ENCODE measurements at regions not wholly inside any gene's neighbourhood (a gene's known extent, or its start where the extent isn't known, plus 50 kb on each side); places are given as distances from the start of the nearest gene placed in this dataset.

- no peak for DNase-seq
Observed at GRCh38 chr12:127205781-127206555, 1061.0 kb upstream of the TMEM132C start.

- DNase-seq = no peak
Observed at GRCh38 chr12:127209318-127209717, 1057.7 kb upstream of the TMEM132C start.

- no peak for DNase-seq
Observed at GRCh38 chr12:127214186-127214585, 1052.8 kb upstream of the TMEM132C start.

GRCh38 chr12:127223011-127223410 is 1044.0 kb upstream of the TMEM132C start:
- no peak for DNase-seq

GRCh38 chr12:127223731-127224130 is 1043.2 kb upstream of the TMEM132C start:
- DNase-seq = no peak

GRCh38 chr12:127230843-127231260 is 1036.1 kb upstream of the TMEM132C start:
- DNase-seq = peak; percentile 34 to 84 (median 66)

GRCh38 chr12:127231371-127231770 is 1035.6 kb upstream of the TMEM132C start:
- peak in 3 of 4 experiments; percentile 4 to 53 (median 30) for DNase-seq

- DNase-seq = no peak
Observed at GRCh38 chr12:127233016-127233415, 1034.0 kb upstream of the TMEM132C start.

- no peak for DNase-seq
Observed at GRCh38 chr12:127235761-127236160, 1031.2 kb upstream of the TMEM132C start.

- DNase-seq = no peak
Observed at GRCh38 chr12:127236491-127236890, 1030.5 kb upstream of the TMEM132C start.

GRCh38 chr12:127237151-127237550 is 1029.8 kb upstream of the TMEM132C start:
- DNase-seq = peak; percentile 36 to 83 (median 62)

GRCh38 chr12:127238107-127238506 is 1028.9 kb upstream of the TMEM132C start:
- DNase-seq = peak; percentile 30 to 89 (median 70)

- no peak for DNase-seq
Observed at GRCh38 chr12:127239781-127240180, 1027.2 kb upstream of the TMEM132C start.

- DNase-seq = no peak
Observed at GRCh38 chr12:127240249-127240929, 1026.6 kb upstream of the TMEM132C start.

- no peak for DNase-seq
Observed at GRCh38 chr12:127241072-127241817, 1025.7 kb upstream of the TMEM132C start.

- DNase-seq = no peak
Observed at GRCh38 chr12:127245009-127245408, 1022.0 kb upstream of the TMEM132C start.

GRCh38 chr12:127245437-127245836 is 1021.5 kb upstream of the TMEM132C start:
- no peak for DNase-seq

GRCh38 chr12:127247937-127248336 is 1019.0 kb upstream of the TMEM132C start:
- no peak for DNase-seq

- DNase-seq = no peak
Observed at GRCh38 chr12:127249428-127249827, 1017.5 kb upstream of the TMEM132C start.

GRCh38 chr12:127253797-127254327 is 1013.1 kb upstream of the TMEM132C start:
- no peak for DNase-seq

GRCh38 chr12:127254420-127254955 is 1012.5 kb upstream of the TMEM132C start:
- no peak for DNase-seq

GRCh38 chr12:127257366-127257935 is 1009.5 kb upstream of the TMEM132C start:
- DNase-seq = no peak
